CD4-positive, CD25-positive, alpha-beta regulatory T cell (primary cell): ENCODE measurements at regions not wholly inside any gene's neighbourhood (a gene's known extent, or its start where the extent isn't known, plus 50 kb on each side); places are given as distances from the start of the nearest gene placed in this dataset.

Source experiments
- ATAC-seq, 2 donors: fragments of 150-1000 bp; cut with Tn5 transposase; one replicate each; pipeline ENCODE4 v1.10.0; 2021; ENCODE audit warnings: low read depth in 2 of 2, moderate number of reproducible peaks in 2 of 2, moderate library complexity in 1 of 2
- DNase-seq, 3 donors: peaks; one replicate each; pipeline versions ENCODE4 v3.0.0 to v3.0.0-alpha.2; 2012 to 2022; ENCODE audit warnings: mixed read lengths in 1 of 3
- H3K27ac ChIP-seq: one replicate; pipeline ENCODE4 v1.7.0; 2013; ENCODE audit warnings: mild to moderate bottlenecking, low read length; ENCODE audit not compliant: insufficient read depth, poor library complexity, severe bottlenecking
- H3K27me3 ChIP-seq: one replicate; pipeline ENCODE4 v1.7.0; 2013; ENCODE audit warnings: low read length; ENCODE audit not compliant: control insufficient read depth, insufficient read depth
- H3K36me3 ChIP-seq: one replicate; pipeline ENCODE4 v1.7.0; 2013; ENCODE audit warnings: mild to moderate bottlenecking, low read length, moderate library complexity; ENCODE audit not compliant: control insufficient read depth, insufficient read depth
- H3K4me1 ChIP-seq: 2 replicates; pipeline ENCODE4 v1.7.0; 2013; ENCODE audit warnings: mild to moderate bottlenecking, low read length; ENCODE audit not compliant: insufficient read depth, control insufficient read depth, poor library complexity, severe bottlenecking
- H3K4me3 ChIP-seq: one replicate; pipeline ENCODE4 v1.7.0; 2013; ENCODE audit warnings: low read depth, mild to moderate bottlenecking, low read length, moderate library complexity
- H3K9me3 ChIP-seq, 2 experiments: 1 replicate in 1 of 2; 2 replicates in 1 of 2; pipeline ENCODE4 v1.7.0; 2013; ENCODE audit warnings: low read length in 2 of 2, mild to moderate bottlenecking in 1 of 2, moderate library complexity in 1 of 2; ENCODE audit not compliant: control insufficient read depth in 2 of 2
- H3K27ac Mint-ChIP-seq, 3 donors: one replicate each; pipeline ENCODE4 v1.8.0; 2020 to 2022; ENCODE audit warnings: mild to moderate bottlenecking in 3 of 3, mixed read lengths in 3 of 3, moderate library complexity in 2 of 3
- H3K27me3 Mint-ChIP-seq: one replicate; pipeline ENCODE4 v1.8.0; 2022; ENCODE audit warnings: mild to moderate bottlenecking, mixed read lengths
- H3K36me3 Mint-ChIP-seq: one replicate; pipeline ENCODE4 v1.8.0; 2020; ENCODE audit warnings: mixed read lengths
- H3K4me1 Mint-ChIP-seq, 4 donors: one replicate each; pipeline ENCODE4 v1.8.0; 2020 to 2022; ENCODE audit warnings: mixed read lengths in 4 of 4, mild to moderate bottlenecking in 1 of 4
- H3K4me3 Mint-ChIP-seq, 4 donors: one replicate each; pipeline ENCODE4 v1.8.0; 2020 to 2022; ENCODE audit warnings: mild to moderate bottlenecking in 4 of 4, mixed read lengths in 4 of 4, moderate library complexity in 3 of 4
- H3K9me3 Mint-ChIP-seq, 7 donors: one replicate each; pipeline ENCODE4 v1.8.0; 2020 to 2022; ENCODE audit warnings: mixed read lengths in 7 of 7, mild to moderate bottlenecking in 3 of 7, moderate library complexity in 2 of 7

GRCh38 chr6:165184192-165184979 lies 125.0 kb downstream of the C6orf118 start:
- Mint-ChIP-seq H3K27ac (no peak overlapping the region), H3K4me1 (no peaks in the 10 kb centered on the region), H3K27me3 (no peaks in the 10 kb centered on the region), H3K36me3 (no peaks in the 10 kb centered on the region), H3K4me3 (no peak overlapping the region), H3K9me3 (peaks cover 0 to 14% (median 6%) of the 10 kb centered on the region in 7 donors)
- Histone ChIP-seq H3K9me3 (no peaks in the 10 kb centered on the region), H3K4me1 (no peaks in the 10 kb centered on the region), H3K36me3 (no peaks in the 10 kb centered on the region), H3K4me3 (no peak overlapping the region), H3K27ac (no peak overlapping the region), H3K27me3 (no peaks in the 10 kb centered on the region)
- no peak for ATAC-seq
- DNase-seq = no peak

DNA sequence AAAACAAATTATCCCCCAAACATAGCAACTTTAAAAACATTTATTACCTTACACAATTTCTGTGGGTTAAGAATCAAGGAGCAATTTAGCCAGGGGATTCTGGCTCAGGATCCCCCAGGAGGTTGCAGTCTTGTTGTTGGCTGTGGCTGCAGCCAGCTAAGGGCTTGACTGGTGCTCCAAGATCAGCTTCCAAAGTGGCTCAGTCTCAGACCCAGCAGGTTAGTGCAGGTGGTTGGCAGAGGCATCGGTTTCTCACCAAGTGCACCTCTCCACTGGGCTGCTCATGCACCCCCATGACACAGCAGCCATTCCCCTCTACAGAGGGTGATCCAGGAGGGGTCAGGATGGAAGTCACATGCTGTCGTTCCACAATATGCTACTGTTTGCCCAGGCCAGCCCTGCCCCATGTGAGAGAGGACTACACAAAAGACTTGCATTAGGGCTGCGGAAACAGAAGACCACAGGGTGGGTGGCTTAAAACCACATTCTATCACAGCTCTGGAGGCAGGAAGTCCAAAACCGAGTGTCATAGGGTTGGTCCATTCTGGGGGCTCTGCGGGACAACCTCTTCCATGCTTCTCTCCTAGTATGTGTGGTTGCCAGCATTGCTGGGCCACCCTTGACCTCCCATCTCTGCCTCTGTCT lies 125.8 kb downstream of the C6orf118 start:
- DNase-seq (no peak), ATAC-seq (no peak)
- no peak overlapping the region for H3K4me3 ChIP-seq
- no peaks in the 10 kb centered on the region for H3K4me1 Mint-ChIP-seq
- H3K27me3 ChIP-seq = no peaks in the 10 kb centered on the region
- no peak overlapping the region for H3K4me3 Mint-ChIP-seq
- no peaks in the 10 kb centered on the region for H3K36me3 ChIP-seq
- H3K9me3 Mint-ChIP-seq = peaks cover 0 to 17% (median 5%) of the 10 kb centered on the region in 7 donors
- no peak overlapping the region for H3K27ac Mint-ChIP-seq
- no peaks in the 10 kb centered on the region for H3K4me1 ChIP-seq
- H3K27ac ChIP-seq = no peak overlapping the region
- no peaks in the 10 kb centered on the region for H3K9me3 ChIP-seq
- no peaks in the 10 kb centered on the region for H3K27me3 Mint-ChIP-seq
- H3K36me3 Mint-ChIP-seq = no peaks in the 10 kb centered on the region

DNA sequence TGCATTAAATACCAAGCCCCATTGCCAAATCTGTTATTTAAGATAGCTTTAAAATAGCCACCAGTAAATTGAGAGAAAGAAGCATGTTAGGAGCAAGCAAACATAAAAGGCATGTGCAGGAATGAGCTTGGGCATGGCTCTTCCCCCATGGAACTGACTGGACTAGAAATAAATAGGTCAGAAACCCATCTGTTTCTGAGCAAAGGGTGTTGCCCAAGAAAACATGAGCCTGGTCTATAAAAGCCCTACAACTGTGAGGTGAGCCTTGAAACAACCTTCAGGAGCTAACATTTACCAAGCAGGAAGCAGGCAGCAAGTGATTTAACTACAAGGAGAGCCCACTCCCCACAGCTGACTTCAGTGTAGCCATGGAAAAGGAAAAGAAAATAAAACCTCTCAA lies 126.3 kb downstream of the C6orf118 start:
- no peaks in the 10 kb centered on the region for H3K4me1 ChIP-seq
- Mint-ChIP-seq H3K9me3 (peaks cover 0 to 18% (median 5%) of the 10 kb centered on the region in 7 donors), H3K27me3 (no peaks in the 10 kb centered on the region), H3K27ac (no peak overlapping the region), H3K4me3 (no peak overlapping the region), H3K4me1 (no peaks in the 10 kb centered on the region), H3K36me3 (no peaks in the 10 kb centered on the region)
- no peak overlapping the region for H3K4me3 ChIP-seq
- no peaks in the 10 kb centered on the region for H3K9me3 ChIP-seq
- H3K36me3 ChIP-seq = no peaks in the 10 kb centered on the region
- no peak for DNase-seq
- no peaks in the 10 kb centered on the region for H3K27me3 ChIP-seq
- no peak for ATAC-seq
- H3K27ac ChIP-seq = no peak overlapping the region

- H3K27me3 ChIP-seq = no peaks in the 10 kb centered on the region
- no peaks in the 10 kb centered on the region for H3K36me3 ChIP-seq
- no peak for ATAC-seq
- H3K4me1 Mint-ChIP-seq = no peaks in the 10 kb centered on the region
- no peak overlapping the region for H3K27ac Mint-ChIP-seq
- H3K4me1 ChIP-seq = no peaks in the 10 kb centered on the region
- H3K27me3 Mint-ChIP-seq = no peaks in the 10 kb centered on the region
- H3K9me3 Mint-ChIP-seq = peaks cover 0 to 22% (median 5%) of the 10 kb centered on the region in 7 donors
- H3K36me3 Mint-ChIP-seq = no peaks in the 10 kb centered on the region
- H3K4me3 Mint-ChIP-seq = no peak overlapping the region
- H3K27ac ChIP-seq = no peak overlapping the region
- H3K9me3 ChIP-seq = no peaks in the 10 kb centered on the region
- no peak overlapping the region for H3K4me3 ChIP-seq
- DNase-seq = no peak
Observed at GRCh38 chr6:165181951-165182414, 127.4 kb downstream of the C6orf118 start.

DNA sequence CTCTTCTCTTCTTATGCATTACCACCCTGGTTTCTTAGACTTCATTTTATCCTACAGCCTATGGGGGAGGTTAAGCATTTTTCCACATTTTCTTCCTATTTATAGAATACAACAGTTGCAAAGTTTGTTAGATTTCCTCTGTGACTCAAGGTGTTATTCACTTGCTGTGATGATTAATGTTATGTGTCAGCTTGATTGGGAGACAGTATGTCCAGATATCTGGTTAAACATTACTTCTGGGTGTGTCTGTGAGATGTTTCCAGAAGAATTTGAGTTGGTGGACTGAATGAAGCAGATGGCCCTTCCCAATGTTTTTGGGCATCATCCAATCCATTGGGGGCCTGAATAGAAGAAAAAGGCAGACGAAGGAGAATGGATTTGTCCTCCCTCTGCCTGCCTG lies 131.3 kb downstream of the C6orf118 start:
- Histone ChIP-seq H3K4me1 (no peaks in the 10 kb centered on the region), H3K27ac (no peak overlapping the region), H3K9me3 (no peaks in the 10 kb centered on the region), H3K27me3 (no peaks in the 10 kb centered on the region), H3K4me3 (no peak overlapping the region), H3K36me3 (no peaks in the 10 kb centered on the region)
- ATAC-seq (no peak), DNase-seq (no peak)
- H3K9me3 Mint-ChIP-seq = peaks cover 1 to 31% (median 7%) of the 10 kb centered on the region in 7 donors
- H3K27me3 Mint-ChIP-seq = no peaks in the 10 kb centered on the region
- H3K4me3 Mint-ChIP-seq = no peak overlapping the region
- H3K36me3 Mint-ChIP-seq = no peaks in the 10 kb centered on the region
- no peaks in the 10 kb centered on the region for H3K4me1 Mint-ChIP-seq
- H3K27ac Mint-ChIP-seq = no peak overlapping the region

GRCh38 chr6:165173484-165173883 lies 135.9 kb downstream of the C6orf118 start:
- Mint-ChIP-seq H3K27me3 (no peaks in the 10 kb centered on the region), H3K4me1 (no peaks in the 10 kb centered on the region), H3K36me3 (no peaks in the 10 kb centered on the region), H3K4me3 (no peak overlapping the region), H3K9me3 (peaks cover 6 to 28% (median 8%) of the 10 kb centered on the region in 7 donors), H3K27ac (no peak overlapping the region)
- H3K36me3 ChIP-seq = no peaks in the 10 kb centered on the region
- DNase-seq (no peak), ATAC-seq (no peak)
- H3K4me1 ChIP-seq = no peaks in the 10 kb centered on the region
- H3K9me3 ChIP-seq = no peaks in the 10 kb centered on the region
- H3K4me3 ChIP-seq = no peak overlapping the region
- H3K27me3 ChIP-seq = no peaks in the 10 kb centered on the region
- no peak overlapping the region for H3K27ac ChIP-seq

GRCh38 chr6:165167861-165168260 lies 141.5 kb downstream of the C6orf118 start:
- H3K36me3 ChIP-seq = no peaks in the 10 kb centered on the region
- H3K27ac ChIP-seq = no peak overlapping the region
- no peaks in the 10 kb centered on the region for H3K4me1 Mint-ChIP-seq
- DNase-seq (no peak), ATAC-seq (no peak)
- no peaks in the 10 kb centered on the region for H3K4me1 ChIP-seq
- no peaks in the 10 kb centered on the region for H3K36me3 Mint-ChIP-seq
- H3K9me3 ChIP-seq = peaks cover 3 to 6% of the 10 kb centered on the region in 2 experiments
- no peaks in the 10 kb centered on the region for H3K27me3 Mint-ChIP-seq
- peak overlapping the region in 1 of 4 donors; percentile 21 for H3K4me3 Mint-ChIP-seq
- H3K27me3 ChIP-seq = no peaks in the 10 kb centered on the region
- no peak overlapping the region for H3K27ac Mint-ChIP-seq
- H3K9me3 Mint-ChIP-seq = peaks cover 2 to 28% (median 10%) of the 10 kb centered on the region in 7 donors
- H3K4me3 ChIP-seq = no peak overlapping the region
